WTC11 (cell line): ENCODE measurements at regions not wholly inside any gene's neighbourhood (a gene's known extent, or its start where the extent isn't known, plus 50 kb on each side); places are given as distances from the start of the nearest gene placed in this dataset.

Experiments
- ATAC-seq: fragments of 200-7000 bp; cut with Tn5 transposase; 2 replicates; pipeline ENCODE4 v1.10.0; 2021; ENCODE audit warnings: mild to moderate bottlenecking, moderate library complexity
- CTCF ChIA-PET: fragments of 300-600 bp; sonication (Branson Sonifier 250); formaldehyde crosslinking; loops from one replicate; lab custom pipeline; 2021; ENCODE audit warnings: antibody characterized with exemption; lab: Charles Lee
- POLR2A ChIA-PET: fragments of 350-600 bp; sonication (Branson Sonifier 250); formaldehyde crosslinking; loops from one replicate; lab custom pipeline; 2021; ENCODE audit warnings: antibody characterized with exemption; lab: Charles Lee
- DNase-seq: peaks from one replicate; pipeline ENCODE4 v3.0.0; 2021; ENCODE audit warnings: low spot score
- H3K27ac Mint-ChIP-seq: 2 replicates; pipeline ENCODE4 v1.8.0; 2021; ENCODE audit warnings: mixed read lengths
- H3K27me3 Mint-ChIP-seq: 2 replicates; pipeline ENCODE4 v1.8.0; 2021; ENCODE audit warnings: low read depth, mild to moderate bottlenecking, moderate library complexity, mixed read lengths
- H3K36me3 Mint-ChIP-seq: 2 replicates; pipeline ENCODE4 v1.8.0; 2021; ENCODE audit warnings: mixed read lengths
- H3K4me1 Mint-ChIP-seq: 2 replicates; pipeline ENCODE4 v1.8.0; 2022; ENCODE audit warnings: mixed read lengths
- H3K4me3 Mint-ChIP-seq: 2 replicates; pipeline ENCODE4 v1.8.0; 2021; ENCODE audit warnings: mild to moderate bottlenecking, moderate library complexity, mixed read lengths
- H3K9me3 Mint-ChIP-seq: 2 replicates; pipeline ENCODE4 v1.8.0; 2021; ENCODE audit warnings: mixed read lengths
- CTCF ChIP-seq: fragments of 200-600 bp; IDR thresholded peaks from 2 replicates; pipeline ENCODE4 v1.8.0; 2022; ENCODE audit warnings: antibody characterized with exemption
- EMX1 ChIP-seq: fragments of 250-450 bp; sonication (Bioruptor Pico); IDR thresholded peaks from 2 replicates; pipeline ENCODE4 v1.8.0; 2021; ENCODE audit warnings: mild to moderate bottlenecking
- GABPB1 ChIP-seq: sonication (generic); formaldehyde crosslinking; IDR thresholded peaks from 2 replicates; pipeline ENCODE4 v1.8.1; 2023; ENCODE audit warnings: mild to moderate bottlenecking, missing genetic modification reagents
- GRHL2 ChIP-seq: fragments of 250-450 bp; sonication (Bioruptor Pico); IDR thresholded peaks from 2 replicates; pipeline ENCODE4 v1.8.0; 2022; ENCODE audit warnings: mild to moderate bottlenecking, moderate library complexity; ENCODE audit not compliant: insufficient replicate concordance, severe bottlenecking
- IRF2 ChIP-seq: sonication (generic); formaldehyde crosslinking; IDR thresholded peaks from 2 replicates; pipeline ENCODE4 v1.8.0; 2022; ENCODE audit warnings: low read depth, missing genetic modification reagents, borderline replicate concordance
- MLX ChIP-seq: sonication (generic); formaldehyde crosslinking; IDR thresholded peaks from 2 replicates; pipeline ENCODE4 v1.8.1; 2023; ENCODE audit warnings: mild to moderate bottlenecking, missing genetic modification reagents, moderate library complexity
- NFATC4 ChIP-seq: fragments of 250-450 bp; sonication (Bioruptor Pico); IDR thresholded peaks from 2 replicates; pipeline ENCODE4 v1.9.0; 2021; ENCODE audit warnings: mild to moderate bottlenecking
- NFE2L1 ChIP-seq: sonication (generic); formaldehyde crosslinking; IDR thresholded peaks from 2 replicates; pipeline ENCODE4 v1.8.1; 2023; ENCODE audit warnings: missing genetic modification reagents
- NFYB ChIP-seq: sonication (generic); formaldehyde crosslinking; conservative IDR thresholded peaks from 2 replicates; pipeline ENCODE4 v1.8.0; 2022; ENCODE audit warnings: low read depth, missing genetic modification reagents
- NR2C2 ChIP-seq: sonication (generic); formaldehyde crosslinking; IDR thresholded peaks from 2 replicates; pipeline ENCODE4 v1.8.0; 2022; ENCODE audit warnings: mild to moderate bottlenecking, missing genetic modification reagents
- TEAD1 ChIP-seq: sonication (generic); formaldehyde crosslinking; IDR thresholded peaks from 2 replicates; pipeline ENCODE4 v1.8.0; 2022; ENCODE audit warnings: mild to moderate bottlenecking, missing genetic modification reagents
- ZNF219 ChIP-seq: sonication (generic); formaldehyde crosslinking; IDR thresholded peaks from 2 replicates; pipeline ENCODE4 v1.8.0; 2023; ENCODE audit warnings: missing genetic modification reagents, mild to moderate bottlenecking, borderline replicate concordance
- ZNF671 ChIP-seq: fragments of 250-450 bp; sonication (Bioruptor Pico); IDR thresholded peaks from 2 replicates; pipeline ENCODE4 v1.8.0; 2021; ENCODE audit warnings: mild to moderate bottlenecking
- TF ChIP-seq, protein P1 (sequence below): fragments of 250-450 bp; sonication (Bioruptor Pico); IDR thresholded peaks from 2 replicates; pipeline ENCODE4 v1.9.0; 2021; ENCODE audit warnings: mild to moderate bottlenecking
- TF ChIP-seq, protein P2 (sequence below): sonication (generic); formaldehyde crosslinking; IDR thresholded peaks from 2 replicates; pipeline ENCODE4 v1.8.1; 2023; ENCODE audit warnings: mild to moderate bottlenecking, missing genetic modification reagents
- TF ChIP-seq, protein P3 (sequence below): sonication (generic); formaldehyde crosslinking; IDR thresholded peaks from 2 replicates; pipeline ENCODE4 v1.8.0; 2022; ENCODE audit warnings: mild to moderate bottlenecking, missing genetic modification reagents

GRCh38 chr15:35197754-35198153 lies 112.7 kb upstream of the NANOGP8 start (continued):
- TF ChIP-seq, protein P1, sequence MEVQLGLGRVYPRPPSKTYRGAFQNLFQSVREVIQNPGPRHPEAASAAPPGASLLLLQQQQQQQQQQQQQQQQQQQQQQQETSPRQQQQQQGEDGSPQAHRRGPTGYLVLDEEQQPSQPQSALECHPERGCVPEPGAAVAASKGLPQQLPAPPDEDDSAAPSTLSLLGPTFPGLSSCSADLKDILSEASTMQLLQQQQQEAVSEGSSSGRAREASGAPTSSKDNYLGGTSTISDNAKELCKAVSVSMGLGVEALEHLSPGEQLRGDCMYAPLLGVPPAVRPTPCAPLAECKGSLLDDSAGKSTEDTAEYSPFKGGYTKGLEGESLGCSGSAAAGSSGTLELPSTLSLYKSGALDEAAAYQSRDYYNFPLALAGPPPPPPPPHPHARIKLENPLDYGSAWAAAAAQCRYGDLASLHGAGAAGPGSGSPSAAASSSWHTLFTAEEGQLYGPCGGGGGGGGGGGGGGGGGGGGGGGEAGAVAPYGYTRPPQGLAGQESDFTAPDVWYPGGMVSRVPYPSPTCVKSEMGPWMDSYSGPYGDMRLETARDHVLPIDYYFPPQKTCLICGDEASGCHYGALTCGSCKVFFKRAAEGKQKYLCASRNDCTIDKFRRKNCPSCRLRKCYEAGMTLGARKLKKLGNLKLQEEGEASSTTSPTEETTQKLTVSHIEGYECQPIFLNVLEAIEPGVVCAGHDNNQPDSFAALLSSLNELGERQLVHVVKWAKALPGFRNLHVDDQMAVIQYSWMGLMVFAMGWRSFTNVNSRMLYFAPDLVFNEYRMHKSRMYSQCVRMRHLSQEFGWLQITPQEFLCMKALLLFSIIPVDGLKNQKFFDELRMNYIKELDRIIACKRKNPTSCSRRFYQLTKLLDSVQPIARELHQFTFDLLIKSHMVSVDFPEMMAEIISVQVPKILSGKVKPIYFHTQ (CRISPR knock-in tag): no peak
- TF ChIP-seq MLX (CRISPR knock-in tag): no peak
- TF ChIP-seq IRF2 (CRISPR knock-in tag): no peak
- TF ChIP-seq EMX1 (CRISPR knock-in tag): no peak
- no peak for TF ChIP-seq TEAD1 (CRISPR knock-in tag)
- TF ChIP-seq NFYB (CRISPR knock-in tag): no peak
- TF ChIP-seq GRHL2 (CRISPR knock-in tag): no peak
- TF ChIP-seq, protein P2, sequence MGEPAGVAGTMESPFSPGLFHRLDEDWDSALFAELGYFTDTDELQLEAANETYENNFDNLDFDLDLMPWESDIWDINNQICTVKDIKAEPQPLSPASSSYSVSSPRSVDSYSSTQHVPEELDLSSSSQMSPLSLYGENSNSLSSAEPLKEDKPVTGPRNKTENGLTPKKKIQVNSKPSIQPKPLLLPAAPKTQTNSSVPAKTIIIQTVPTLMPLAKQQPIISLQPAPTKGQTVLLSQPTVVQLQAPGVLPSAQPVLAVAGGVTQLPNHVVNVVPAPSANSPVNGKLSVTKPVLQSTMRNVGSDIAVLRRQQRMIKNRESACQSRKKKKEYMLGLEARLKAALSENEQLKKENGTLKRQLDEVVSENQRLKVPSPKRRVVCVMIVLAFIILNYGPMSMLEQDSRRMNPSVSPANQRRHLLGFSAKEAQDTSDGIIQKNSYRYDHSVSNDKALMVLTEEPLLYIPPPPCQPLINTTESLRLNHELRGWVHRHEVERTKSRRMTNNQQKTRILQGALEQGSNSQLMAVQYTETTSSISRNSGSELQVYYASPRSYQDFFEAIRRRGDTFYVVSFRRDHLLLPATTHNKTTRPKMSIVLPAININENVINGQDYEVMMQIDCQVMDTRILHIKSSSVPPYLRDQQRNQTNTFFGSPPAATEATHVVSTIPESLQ: no peak
- TF ChIP-seq NFE2L1 (CRISPR knock-in tag): no peak
- TF ChIP-seq, all 79 proteins: peak for 0

DNA sequence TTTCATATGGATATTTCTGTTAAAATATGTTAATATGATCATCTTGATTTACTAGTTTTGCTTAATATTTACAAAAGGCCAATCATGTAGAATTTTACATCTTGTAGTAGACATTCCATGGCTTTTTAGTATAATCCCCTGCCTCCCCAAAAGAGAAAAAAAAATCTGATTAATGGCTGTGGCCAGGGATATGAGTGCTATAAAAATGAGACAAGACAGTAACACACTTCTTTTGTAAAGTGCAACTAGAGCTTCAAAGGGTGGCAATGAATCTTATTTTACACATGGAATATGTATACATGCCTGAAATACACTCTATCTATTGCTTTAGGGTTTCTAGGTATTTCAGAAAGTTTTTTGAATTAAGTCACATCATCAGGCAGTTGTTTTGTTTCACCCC lies 112.2 kb upstream of the NANOGP8 start:
- POLR2A ChIA-PET: no interaction called here
- H3K4me3 Mint-ChIP-seq: no peak overlapping the region
- H3K27me3 Mint-ChIP-seq: no peaks in the 10 kb centered on the region; the same call in 1 of the 2 replicates
- peaks cover 31% of the 10 kb centered on the region for H3K4me1 Mint-ChIP-seq
- ATAC-seq (no peak), DNase-seq (no peak)
- H3K9me3 Mint-ChIP-seq: peaks cover 21% of the 10 kb centered on the region
- peaks cover 12% of the 10 kb centered on the region for H3K36me3 Mint-ChIP-seq
- H3K27ac Mint-ChIP-seq: peak overlapping the region; percentile 41; the same call in 1 of the 2 replicates
- no peak for TF ChIP-seq ZNF219 (CRISPR knock-in tag)
- TF ChIP-seq CTCF: no peak
- no peak for TF ChIP-seq TEAD1 (CRISPR knock-in tag)
- TF ChIP-seq NFATC4 (CRISPR knock-in tag): no peak
- no peak for TF ChIP-seq ZNF671
- TF ChIP-seq, protein P3, sequence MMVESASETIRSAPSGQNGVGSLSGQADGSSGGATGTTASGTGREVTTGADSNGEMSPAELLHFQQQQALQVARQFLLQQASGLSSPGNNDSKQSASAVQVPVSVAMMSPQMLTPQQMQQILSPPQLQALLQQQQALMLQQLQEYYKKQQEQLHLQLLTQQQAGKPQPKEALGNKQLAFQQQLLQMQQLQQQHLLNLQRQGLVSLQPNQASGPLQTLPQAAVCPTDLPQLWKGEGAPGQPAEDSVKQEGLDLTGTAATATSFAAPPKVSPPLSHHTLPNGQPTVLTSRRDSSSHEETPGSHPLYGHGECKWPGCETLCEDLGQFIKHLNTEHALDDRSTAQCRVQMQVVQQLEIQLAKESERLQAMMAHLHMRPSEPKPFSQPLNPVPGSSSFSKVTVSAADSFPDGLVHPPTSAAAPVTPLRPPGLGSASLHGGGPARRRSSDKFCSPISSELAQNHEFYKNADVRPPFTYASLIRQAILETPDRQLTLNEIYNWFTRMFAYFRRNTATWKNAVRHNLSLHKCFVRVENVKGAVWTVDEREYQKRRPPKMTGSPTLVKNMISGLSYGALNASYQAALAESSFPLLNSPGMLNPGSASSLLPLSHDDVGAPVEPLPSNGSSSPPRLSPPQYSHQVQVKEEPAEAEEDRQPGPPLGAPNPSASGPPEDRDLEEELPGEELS (CRISPR knock-in tag): no peak
- TF ChIP-seq NR2C2: no peak
- no peak for TF ChIP-seq GABPB1
- no peak for TF ChIP-seq NFYB (CRISPR knock-in tag)
- CTCF ChIA-PET: interaction anchor here (2.5 kb wide), 1 partner anchor 15 kb away, joined by 16 read pairs; no protein-coding TSS in a partner anchor
